Esophagus squamous epithelium (tissue), 5 donors: ENCODE measurements at regions not wholly inside any gene's neighbourhood (a gene's known extent, or its start where the extent isn't known, plus 50 kb on each side); places are given as distances from the start of the nearest gene placed in this dataset.

Experiments
- DNase-seq: peaks from one replicate; lab custom pipeline; 2025; lab: John Stamatoyannopoulos, UW
- H3K27ac ChIP-seq, 4 donors: fragments of 200-600 bp; sonication (generic); one replicate each; pipeline ENCODE4 v1.5.1; 2016 to 2019; ENCODE audit warnings: mild to moderate bottlenecking in 1 of 4
- H3K27me3 ChIP-seq, 4 donors: fragments of 200-600 bp; sonication (generic); 1 replicate in 3 of 4; 2 replicates in 1 of 4; pipeline versions ENCODE4 v1.5.1 to v1.6.0; 2017 to 2021; ENCODE audit warnings: antibody characterized with exemption in 1 of 4
- H3K36me3 ChIP-seq, 3 donors: fragments of 200-600 bp; sonication (generic); one replicate each; pipeline ENCODE4 v1.5.1; 2016 to 2019
- H3K4me1 ChIP-seq, 3 donors: fragments of 200-600 bp; sonication (generic); one replicate each; pipeline ENCODE4 v1.5.1; 2017 to 2019
- H3K4me3 ChIP-seq, 4 donors: fragments of 200-600 bp; sonication (generic); 1 replicate in 3 of 4; 2 replicates in 1 of 4; pipeline ENCODE4 v1.5.1; 2016 to 2019; ENCODE audit warnings: mild to moderate bottlenecking in 2 of 4, moderate library complexity in 1 of 4
- H3K9me3 ChIP-seq, 3 donors: fragments of 200-600 bp; sonication (generic); one replicate each; pipeline ENCODE4 v1.5.1; 2016 to 2019
- POLR2A ChIP-seq, 4 donors: fragments of 450-650 bp; IDR thresholded peaks; one replicate each; pipeline ENCODE4 v1.6.1; 2017; ENCODE audit warnings: antibody characterized with exemption in 4 of 4, mild to moderate bottlenecking in 4 of 4, moderate library complexity in 3 of 4
- WGBS, 2 donors: methylation state at CpG; one replicate each; pipeline ENCODE4 v1.1.5; 2018; 5-methylcytosine and 5-hydroxymethylcytosine counted together
- intact Hi-C: fragments of 100-400 bp; cut with DNase I; formaldehyde crosslinking; loops from one replicate; pipeline ENCODE4 v1.15.0; 2022
- TF ChIP-seq, protein P1 (sequence below), 6 experiments: fragments of 450-650 bp in 4 of 6; fragments of 200-600 bp in 2 of 6; sonication (generic) in 2 of 6; IDR thresholded peaks; one replicate each; pipeline ENCODE4 v1.5.1; 2016 to 2019; ENCODE audit warnings: antibody characterized with exemption in 6 of 6, mild to moderate bottlenecking in 4 of 6, moderate library complexity in 4 of 6
- donor health status: DM: yes; HTN: yes; CAD: no.

DNA sequence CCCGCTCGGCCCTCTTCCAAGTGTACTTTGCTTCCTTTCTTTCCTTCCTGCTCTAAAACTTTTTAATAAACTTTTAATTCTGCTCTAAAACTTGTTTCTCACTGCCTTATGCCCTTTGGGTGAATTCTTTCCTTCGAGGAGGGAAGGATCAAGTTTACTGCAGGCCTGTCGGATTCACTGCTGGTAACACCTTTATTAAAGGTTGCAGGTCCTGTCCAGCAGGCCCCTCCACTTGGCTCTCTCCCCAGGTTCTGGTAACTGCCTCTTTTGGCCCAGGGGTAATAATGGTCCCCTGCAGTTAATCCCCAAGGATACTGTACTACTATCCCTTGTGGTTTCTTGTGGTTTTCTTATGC lies 152.7 kb upstream of the EEA1 start:
- Histone ChIP-seq H3K36me3 (no peaks in the 10 kb centered on the region), H3K4me1 (peaks cover 0 to 22% (median 0%) of the 10 kb centered on the region in 3 donors), H3K9me3 (peaks cover 0 to 7% (median 3%) of the 10 kb centered on the region in 3 donors), H3K4me3 (no peak overlapping the region), H3K27me3 (no peaks in the 10 kb centered on the region), H3K27ac (peak overlapping the region in 3 of 4 donors; percentile 29 to 72 (median 68))
- no peak for TF ChIP-seq POLR2A (IDR thresholded peaks at IDR 0.05)
- TF ChIP-seq, protein P1, sequence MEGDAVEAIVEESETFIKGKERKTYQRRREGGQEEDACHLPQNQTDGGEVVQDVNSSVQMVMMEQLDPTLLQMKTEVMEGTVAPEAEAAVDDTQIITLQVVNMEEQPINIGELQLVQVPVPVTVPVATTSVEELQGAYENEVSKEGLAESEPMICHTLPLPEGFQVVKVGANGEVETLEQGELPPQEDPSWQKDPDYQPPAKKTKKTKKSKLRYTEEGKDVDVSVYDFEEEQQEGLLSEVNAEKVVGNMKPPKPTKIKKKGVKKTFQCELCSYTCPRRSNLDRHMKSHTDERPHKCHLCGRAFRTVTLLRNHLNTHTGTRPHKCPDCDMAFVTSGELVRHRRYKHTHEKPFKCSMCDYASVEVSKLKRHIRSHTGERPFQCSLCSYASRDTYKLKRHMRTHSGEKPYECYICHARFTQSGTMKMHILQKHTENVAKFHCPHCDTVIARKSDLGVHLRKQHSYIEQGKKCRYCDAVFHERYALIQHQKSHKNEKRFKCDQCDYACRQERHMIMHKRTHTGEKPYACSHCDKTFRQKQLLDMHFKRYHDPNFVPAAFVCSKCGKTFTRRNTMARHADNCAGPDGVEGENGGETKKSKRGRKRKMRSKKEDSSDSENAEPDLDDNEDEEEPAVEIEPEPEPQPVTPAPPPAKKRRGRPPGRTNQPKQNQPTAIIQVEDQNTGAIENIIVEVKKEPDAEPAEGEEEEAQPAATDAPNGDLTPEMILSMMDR (IDR thresholded peaks at IDR 0.05) = no peak
- 48 to 58% methylated on average over 4 of the region's 4 CpGs for WGBS, 2 donors
- intact Hi-C loops = no loop called here
- DNase-seq = no peak

DNA sequence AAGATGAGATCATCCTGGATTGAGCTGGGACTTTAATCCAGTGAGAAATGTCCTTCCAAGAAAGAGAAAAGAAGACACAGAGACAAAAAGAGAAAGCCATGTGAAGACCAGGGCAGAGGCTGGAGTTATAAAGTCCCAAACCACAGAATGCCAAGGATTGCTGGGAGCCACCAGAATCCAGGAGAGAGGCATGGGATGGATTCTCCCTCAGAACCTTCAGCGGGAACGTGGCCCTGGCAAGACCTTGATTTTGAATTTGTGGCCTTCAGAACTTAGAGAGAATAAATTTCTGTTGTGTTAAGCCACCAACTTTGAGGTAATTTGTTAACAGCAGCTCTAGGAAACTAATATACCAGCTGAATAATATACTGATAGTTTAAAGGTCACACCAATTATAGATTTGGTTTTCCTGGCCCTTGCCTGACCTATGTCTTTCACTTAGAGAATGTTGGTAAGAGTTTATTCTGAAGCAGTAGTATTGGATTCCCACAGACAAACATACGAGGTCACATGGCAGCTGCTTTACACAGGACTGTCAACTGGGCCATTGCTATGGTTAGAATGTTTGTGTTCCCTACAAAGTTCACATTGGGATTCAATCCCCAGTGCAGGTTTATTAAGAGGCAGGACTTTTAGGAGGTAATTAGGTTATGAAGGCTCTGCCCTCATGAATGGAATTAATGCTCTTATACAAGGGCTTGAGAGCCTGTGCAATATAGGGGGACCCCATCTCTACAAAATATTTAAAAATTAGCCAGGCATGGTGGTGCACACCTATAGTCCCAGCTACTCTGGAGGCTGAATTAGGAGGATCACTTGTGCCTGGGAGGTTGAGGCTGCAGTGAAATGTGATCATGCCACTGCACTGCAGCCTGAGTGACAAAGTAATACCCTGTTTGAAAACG lies 156.5 kb upstream of the EEA1 start:
- no peak overlapping the region for H3K4me3 ChIP-seq
- intact Hi-C loops = no loop called here
- DNase-seq = no peak
- peaks cover 0 to 19% (median 0%) of the 10 kb centered on the region in 3 donors for H3K4me1 ChIP-seq
- no peak for TF ChIP-seq POLR2A (IDR thresholded peaks at IDR 0.05)
- TF ChIP-seq, protein P1 (IDR thresholded peaks at IDR 0.05) = no peak
- H3K9me3 ChIP-seq = peaks cover 0 to 7% (median 3%) of the 10 kb centered on the region in 3 donors
- no peaks in the 10 kb centered on the region for H3K36me3 ChIP-seq
- H3K27ac ChIP-seq = no peak overlapping the region
- no peaks in the 10 kb centered on the region for H3K27me3 ChIP-seq
- WGBS, 2 donors = 88 to 89% methylated on average over 4 of the region's 4 CpGs

- Histone ChIP-seq H3K9me3 (peaks cover 0 to 7% (median 3%) of the 10 kb centered on the region in 3 donors), H3K27me3 (no peaks in the 10 kb centered on the region), H3K4me3 (no peak overlapping the region), H3K36me3 (no peaks in the 10 kb centered on the region), H3K27ac (no peak overlapping the region), H3K4me1 (peaks cover 0 to 15% (median 0%) of the 10 kb centered on the region in 3 donors)
- WGBS, 2 donors = 96 to 100% methylated on average over 3 of the region's 3 CpGs
- TF ChIP-seq POLR2A (IDR thresholded peaks at IDR 0.05) = no peak
- TF ChIP-seq, protein P1 (IDR thresholded peaks at IDR 0.05) = no peak
- DNase-seq = no peak
- intact Hi-C loops = no loop called here
These were observed 157.2 kb upstream of the EEA1 start for GRCh38 chr12:93086288-93086727.

DNA sequence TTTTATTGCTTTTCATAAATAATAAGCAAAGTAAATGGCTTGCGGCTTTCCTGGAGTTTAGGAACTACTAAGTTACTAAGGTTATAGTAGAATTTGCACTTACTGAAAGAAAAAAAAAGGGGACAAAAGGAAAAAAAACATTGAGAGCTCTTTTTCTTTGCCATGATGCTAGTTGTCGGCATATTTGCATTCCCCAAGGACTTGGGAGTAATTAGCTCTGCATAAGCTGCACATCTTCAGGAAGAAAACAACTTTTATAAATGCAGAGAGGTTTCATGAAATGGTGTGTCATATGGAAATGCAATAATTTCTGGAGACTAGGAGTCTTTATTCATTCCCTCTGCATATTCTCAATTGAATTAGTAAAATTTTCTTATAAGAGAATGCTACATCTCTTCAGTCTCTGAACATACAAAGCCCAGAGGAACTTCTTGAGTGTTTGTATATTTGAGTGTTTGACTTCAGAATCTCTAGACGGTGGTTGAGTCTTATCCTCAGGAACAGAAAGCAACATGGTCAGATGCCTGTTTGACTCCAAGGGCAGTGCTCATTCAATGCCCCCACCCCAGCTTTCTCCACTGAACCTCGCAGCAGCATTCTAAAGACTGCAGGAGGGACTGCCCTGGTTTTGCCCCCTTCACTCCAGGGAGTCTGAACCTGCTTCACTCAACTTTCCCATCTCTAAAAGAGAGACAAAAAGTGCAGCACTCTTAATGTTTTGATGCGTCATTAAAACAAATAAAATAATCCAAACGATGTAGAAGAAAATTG lies 158.9 kb upstream of the EEA1 start:
- Histone ChIP-seq H3K27me3 (no peaks in the 10 kb centered on the region), H3K4me1 (peaks cover 0 to 23% (median 3%) of the 10 kb centered on the region in 3 donors), H3K27ac (no peak overlapping the region), H3K4me3 (no peak overlapping the region), H3K9me3 (peaks cover 0 to 7% (median 3%) of the 10 kb centered on the region in 3 donors), H3K36me3 (no peaks in the 10 kb centered on the region)
- intact Hi-C loops = no loop called here
- no peak for TF ChIP-seq POLR2A (IDR thresholded peaks at IDR 0.05)
- WGBS, 2 donors = 65 to 77% methylated on average over 6 of the region's 6 CpGs
- DNase-seq = no peak

DNA sequence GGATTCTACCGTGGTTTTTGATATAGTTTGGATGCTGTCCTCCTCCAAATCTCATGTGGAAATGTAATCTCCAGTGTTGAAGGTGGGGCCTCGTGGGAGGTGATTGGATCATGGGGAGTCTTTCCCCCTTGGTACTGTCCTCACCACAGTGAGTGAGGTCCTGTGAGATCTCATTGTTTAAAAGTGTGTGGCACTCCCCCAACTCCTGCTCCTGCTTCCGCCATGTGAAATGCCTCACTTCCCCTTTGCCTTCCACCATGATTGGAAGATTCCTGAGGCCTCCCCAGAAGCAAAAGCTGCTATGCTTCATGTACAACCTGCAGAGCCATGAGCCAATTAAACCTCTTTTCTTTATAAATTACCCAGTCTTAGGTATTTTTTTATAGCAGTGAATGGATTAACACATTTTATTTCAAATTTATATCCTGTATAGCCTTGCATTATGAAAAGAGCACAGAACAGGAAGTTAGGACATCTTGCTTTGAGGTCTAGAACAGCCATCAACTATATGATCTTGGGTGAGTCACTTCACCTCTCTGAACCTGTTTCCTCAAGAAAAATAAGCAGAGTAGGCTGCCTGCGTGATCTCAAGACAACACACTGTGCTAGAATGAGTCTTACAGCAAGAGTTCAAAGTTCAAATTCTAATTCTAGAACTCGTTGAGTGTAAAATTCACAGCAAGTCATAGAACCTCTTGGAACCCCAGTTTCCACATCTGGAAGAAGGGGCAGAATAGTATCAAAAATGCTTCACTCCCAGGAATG lies 160.9 kb upstream of the EEA1 start:
- H3K4me3 ChIP-seq = no peak overlapping the region
- H3K9me3 ChIP-seq = peaks cover 0 to 7% (median 3%) of the 10 kb centered on the region in 3 donors
- H3K4me1 ChIP-seq = peaks cover 0 to 24% (median 3%) of the 10 kb centered on the region in 3 donors
- no peaks in the 10 kb centered on the region for H3K36me3 ChIP-seq
- H3K27me3 ChIP-seq = no peaks in the 10 kb centered on the region
- no peak for TF ChIP-seq POLR2A (IDR thresholded peaks at IDR 0.05)
- TF ChIP-seq, protein P1 (IDR thresholded peaks at IDR 0.05) = no peak
- no peak for DNase-seq
- intact Hi-C loops = no loop called here
- WGBS, 2 donors = 64 to 67% methylated on average over 5 of the region's 5 CpGs
- peak overlapping the region in 2 of 4 donors; percentile 33 to 62 for H3K27ac ChIP-seq
